ENCODE measurements at regions not wholly inside any gene's neighbourhood (a gene's known extent, or its start where the extent isn't known, plus 50 kb on each side); places are given as distances from the start of the nearest gene placed in this dataset.

GRCh38 chr12:18207266-18207665 is 54.1 kb upstream of the PIK3C2G start:
- no peak for DNase-seq
- no peak for ATAC-seq

GRCh38 chr12:18206198-18206597 is 55.1 kb upstream of the PIK3C2G start:
- ATAC-seq (no peak), DNase-seq (no peak)
- Histone ChIP-seq H3K4me1 (no peaks in the 10 kb centered on the region), H3K27me3 (no peaks in the 10 kb centered on the region), H3K27ac (no peak overlapping the region), H3K36me3 (no peaks in the 10 kb centered on the region), H3K4me3 (no peak overlapping the region), H3K9me3 (no peaks in the 10 kb centered on the region)
- TF ChIP-seq CTCF (IDR thresholded peaks at IDR 0.05): no peak
- intact Hi-C loops (cut with DNase I): no loop called here

More at GRCh38 chr12:18207266-18207665, 54.1 kb upstream of the PIK3C2G start:
- no peaks in the 10 kb centered on the region for H3K27me3 ChIP-seq
- no peak overlapping the region for H3K4me3 ChIP-seq
- intact Hi-C loops (cut with DNase I): no loop called here
- H3K4me1 ChIP-seq: no peaks in the 10 kb centered on the region
- H3K27ac ChIP-seq: no peak overlapping the region
- no peaks in the 10 kb centered on the region for H3K36me3 ChIP-seq
- peaks cover 0 to 2% of the 10 kb centered on the region in 2 donors for H3K9me3 ChIP-seq
- no peak for TF ChIP-seq CTCF (IDR thresholded peaks at IDR 0.05)

- Histone ChIP-seq H3K4me1 (no peaks in the 10 kb centered on the region), H3K27ac (no peak overlapping the region), H3K9me3 (no peaks in the 10 kb centered on the region), H3K36me3 (no peaks in the 10 kb centered on the region), H3K4me3 (no peak overlapping the region), H3K27me3 (no peaks in the 10 kb centered on the region)
- no peak for ATAC-seq
- intact Hi-C loops (cut with DNase I): no loop called here
- DNase-seq: no peak
- no peak for TF ChIP-seq CTCF (IDR thresholded peaks at IDR 0.05)
These were observed 57.3 kb upstream of the PIK3C2G start for GRCh38 chr12:18204053-18204452.

- intact Hi-C loops (cut with DNase I): no loop called here
- Histone ChIP-seq H3K4me1 (no peaks in the 10 kb centered on the region), H3K27ac (no peak overlapping the region), H3K27me3 (no peaks in the 10 kb centered on the region), H3K9me3 (peaks cover 0 to 3% of the 10 kb centered on the region in 2 donors), H3K4me3 (no peak overlapping the region), H3K36me3 (no peaks in the 10 kb centered on the region)
- DNase-seq: no peak
- no peak for TF ChIP-seq CTCF (IDR thresholded peaks at IDR 0.05)
- ATAC-seq: no peak
These were observed 69.2 kb upstream of the PIK3C2G start for GRCh38 chr12:18192119-18192518.

- no peak overlapping the region for H3K4me3 ChIP-seq
- ATAC-seq: no peak
- TF ChIP-seq CTCF (IDR thresholded peaks at IDR 0.05): no peak
- intact Hi-C loops (cut with DNase I): no loop called here
- H3K9me3 ChIP-seq: no peaks in the 10 kb centered on the region
- no peaks in the 10 kb centered on the region for H3K4me1 ChIP-seq
- H3K27ac ChIP-seq: no peak overlapping the region
- no peaks in the 10 kb centered on the region for H3K36me3 ChIP-seq
- DNase-seq: no peak
- H3K27me3 ChIP-seq: no peaks in the 10 kb centered on the region
These were observed 78.2 kb upstream of the PIK3C2G start for GRCh38 chr12:18183141-18183540.
